ENCODE measurements at regions not wholly inside any gene's neighbourhood (a gene's known extent, or its start where the extent isn't known, plus 50 kb on each side); places are given as distances from the start of the nearest gene placed in this dataset.

DNA sequence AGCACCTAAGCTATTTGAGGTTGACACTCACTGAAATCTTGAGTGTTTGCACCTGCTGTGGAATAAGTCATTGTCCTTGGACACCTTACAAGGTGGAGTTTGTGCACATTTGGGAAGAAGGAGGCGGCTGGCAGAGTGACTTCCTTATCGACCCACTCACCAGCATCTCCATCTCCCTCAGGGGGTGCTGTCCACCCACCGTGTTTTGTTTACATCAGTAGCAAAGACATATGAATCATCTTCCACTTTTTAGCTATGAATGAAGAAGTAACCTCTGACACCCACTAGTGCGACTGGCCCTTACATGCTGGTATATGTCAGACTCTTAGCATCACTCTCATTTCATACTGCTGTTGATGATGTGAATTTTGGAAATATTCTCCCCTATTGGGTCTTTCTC, 119.5 kb upstream of the SGK1 start:
- TF ChIP-seq, protein P1, sequence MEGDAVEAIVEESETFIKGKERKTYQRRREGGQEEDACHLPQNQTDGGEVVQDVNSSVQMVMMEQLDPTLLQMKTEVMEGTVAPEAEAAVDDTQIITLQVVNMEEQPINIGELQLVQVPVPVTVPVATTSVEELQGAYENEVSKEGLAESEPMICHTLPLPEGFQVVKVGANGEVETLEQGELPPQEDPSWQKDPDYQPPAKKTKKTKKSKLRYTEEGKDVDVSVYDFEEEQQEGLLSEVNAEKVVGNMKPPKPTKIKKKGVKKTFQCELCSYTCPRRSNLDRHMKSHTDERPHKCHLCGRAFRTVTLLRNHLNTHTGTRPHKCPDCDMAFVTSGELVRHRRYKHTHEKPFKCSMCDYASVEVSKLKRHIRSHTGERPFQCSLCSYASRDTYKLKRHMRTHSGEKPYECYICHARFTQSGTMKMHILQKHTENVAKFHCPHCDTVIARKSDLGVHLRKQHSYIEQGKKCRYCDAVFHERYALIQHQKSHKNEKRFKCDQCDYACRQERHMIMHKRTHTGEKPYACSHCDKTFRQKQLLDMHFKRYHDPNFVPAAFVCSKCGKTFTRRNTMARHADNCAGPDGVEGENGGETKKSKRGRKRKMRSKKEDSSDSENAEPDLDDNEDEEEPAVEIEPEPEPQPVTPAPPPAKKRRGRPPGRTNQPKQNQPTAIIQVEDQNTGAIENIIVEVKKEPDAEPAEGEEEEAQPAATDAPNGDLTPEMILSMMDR (IDR thresholded peaks at IDR 0.05; ENCODE audit: low read depth, low read length, poor library complexity, severe bottlenecking) = no peak
- TF ChIP-seq EZH2phosphoT487 (IDR thresholded peaks at IDR 0.05; ENCODE audit: borderline replicate concordance, low read length) = no peak

Data from DOHH2 (cell line).